Panc1 (cell line): ENCODE measurements at regions not wholly inside any gene's neighbourhood (a gene's known extent, or its start where the extent isn't known, plus 50 kb on each side); places are given as distances from the start of the nearest gene placed in this dataset.

Experiments used
- ATAC-seq: fragments of 200-7000 bp; cut with Tn5 transposase; 2 replicates; pipeline ENCODE4 v1.9.1; 2020; ENCODE audit warnings: mild to moderate bottlenecking, moderate library complexity
- BruUV-seq: library from RNA; stranded (reverse); fragments of 400-500 nt; replicated peaks from 2 replicates; lab custom pipeline; 2021; lab: Mats Ljungman, UMichigan
- CTCF ChIA-PET: fragments of 300-600 bp; sonication (Branson Sonifier 250); formaldehyde crosslinking; loops from one replicate; lab custom pipeline; 2022; ENCODE audit warnings: antibody characterized with exemption; lab: Charles Lee
- POLR2A ChIA-PET: fragments of 300-600 bp; sonication (Branson Sonifier 250); formaldehyde crosslinking; loops from one replicate; lab custom pipeline; 2022; ENCODE audit warnings: antibody characterized with exemption; lab: Charles Lee
- DNase-seq: peaks from one replicate; pipeline ENCODE4 v3.0.0-alpha.2; 2010; ENCODE audit warnings: low read depth, low spot score
- H3K27ac ChIP-seq: 2 replicates; pipeline ENCODE4 v1.5.1; 2011; ENCODE audit warnings: mild to moderate bottlenecking, low read length, inconsistent platforms
- H3K27me3 ChIP-seq: fragments of 200-500 bp; sonication (Bioruptor generic); 2 replicates; pipeline ENCODE4 v1.6.0; 2014; ENCODE audit warnings: low read length, inconsistent platforms; ENCODE audit not compliant: control insufficient read depth, insufficient read depth
- H3K36me3 ChIP-seq: fragments of 200-500 bp; sonication (Bioruptor generic); 2 replicates; pipeline ENCODE4 v1.5.1; 2014; ENCODE audit warnings: inconsistent platforms, mild to moderate bottlenecking, low read length, moderate library complexity; ENCODE audit not compliant: control insufficient read depth, insufficient read depth
- H3K4me1 ChIP-seq: 2 replicates; pipeline ENCODE4 v1.5.1; 2011; ENCODE audit warnings: inconsistent platforms, mild to moderate bottlenecking, low read length, moderate library complexity; ENCODE audit not compliant: control insufficient read depth, insufficient read depth
- H3K4me3 ChIP-seq, 2 experiments: 2 replicates each; pipeline ENCODE4 v1.5.1; 2011 to 2012; ENCODE audit warnings: low read depth in 2 of 2, low read length in 2 of 2, mild to moderate bottlenecking in 2 of 2, inconsistent platforms in 1 of 2, moderate library complexity in 1 of 2
- H3K9me3 ChIP-seq: fragments of 200-500 bp; sonication (Bioruptor generic); 2 replicates; pipeline ENCODE4 v1.5.1; 2014; ENCODE audit warnings: low read depth, mild to moderate bottlenecking, inconsistent platforms, low read length, moderate library complexity; ENCODE audit not compliant: control insufficient read depth, insufficient read depth
- CTCF ChIP-seq: fragments of 450-650 bp; IDR thresholded peaks from 2 replicates; pipeline ENCODE4 v1.5.1; 2017; ENCODE audit warnings: mild to moderate bottlenecking
- POLR2AphosphoS5 ChIP-seq: IDR thresholded peaks from 2 replicates; pipeline ENCODE4 v1.6.1; 2012; ENCODE audit warnings: mild to moderate bottlenecking, low read depth, low read length, moderate library complexity
- REST ChIP-seq, 2 experiments: IDR thresholded peaks; 2 replicates each; pipeline ENCODE4 v1.6.1; 2011 to 2012; ENCODE audit warnings: low read depth in 2 of 2, control low read depth in 1 of 2, low read length in 1 of 2, mild to moderate bottlenecking in 1 of 2, moderate library complexity in 1 of 2; ENCODE audit not compliant: insufficient read depth in 1 of 2
- SIN3A ChIP-seq: IDR thresholded peaks from 2 replicates; pipeline ENCODE4 v1.6.1; 2012; ENCODE audit warnings: low read depth, mild to moderate bottlenecking, low read length, moderate library complexity, borderline replicate concordance; ENCODE audit not compliant: insufficient read depth
- TCF7L2 ChIP-seq: IDR thresholded peaks from 2 replicates; pipeline ENCODE4 v1.6.1; 2011; ENCODE audit warnings: mild to moderate bottlenecking, low read depth, low read length, inconsistent platforms
- in situ Hi-C: cut with HindIII; loops from 2 replicates; pipeline ENCODE4 v1.10.0; 2016; ENCODE audit warnings: low sequenced_read_pairs, low pct_unique_long_range_greater_than_20kb
- intact Hi-C: fragments of 100-400 bp; cut with micrococcal nuclease; formaldehyde crosslinking; loops from one replicate; pipeline ENCODE4 v1.10.0; 2022; ENCODE audit not compliant: unreplicated experiment

DNA sequence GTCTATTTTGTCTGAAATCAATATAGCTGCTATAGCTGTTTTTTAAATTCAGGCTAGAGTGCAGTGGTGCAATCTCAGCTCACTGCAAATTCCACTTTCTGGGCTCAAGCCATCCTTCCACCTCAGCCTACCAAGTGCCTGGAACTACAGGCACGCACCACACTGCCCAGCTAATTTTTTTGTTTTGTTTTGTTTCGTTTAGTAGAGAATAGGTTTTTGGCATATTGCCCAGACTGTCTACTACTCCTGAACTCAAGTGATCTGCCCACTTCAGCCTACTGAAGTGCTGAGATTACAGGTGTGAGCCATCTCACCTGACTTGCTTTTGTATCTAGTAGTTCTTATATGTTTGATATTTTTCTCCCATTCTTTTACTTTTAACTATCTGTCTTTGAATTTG lies 259.7 kb downstream of the CDH19 start:
- ChIA-PET CTCF (no interaction called here), POLR2A (no interaction called here)
- no TSS peak for BruUV-seq
- TF ChIP-seq TCF7L2 (no peak), CTCF (no peak), POLR2AphosphoS5 (no peak), SIN3A (no peak), REST (IDR thresholded peaks at IDR 0.05; ENCODE audit: insufficient read depth in 1 of 2, low read depth in 2 of 2, low read length in 1 of 2) (no peak)
- DNase-seq (no peak), ATAC-seq (no peak)
- in situ Hi-C loops: no loop called here
- Histone ChIP-seq H3K36me3 (no peaks in the 10 kb centered on the region), H3K4me3 (no peak overlapping the region), H3K4me1 (no peaks in the 10 kb centered on the region), H3K27me3 (no peaks in the 10 kb centered on the region), H3K9me3 (no peaks in the 10 kb centered on the region), H3K27ac (no peak overlapping the region)
- intact Hi-C loops: no loop called here

GRCh38 chr18:66342577-66342976 lies 261.3 kb downstream of the CDH19 start:
- H3K27me3 ChIP-seq: no peaks in the 10 kb centered on the region
- in situ Hi-C loops: no loop called here
- DNase-seq (no peak), ATAC-seq (no peak)
- no peak overlapping the region for H3K27ac ChIP-seq
- TF ChIP-seq REST (IDR thresholded peaks at IDR 0.05; ENCODE audit: insufficient read depth in 1 of 2, low read depth in 2 of 2, low read length in 1 of 2) (no peak), SIN3A (no peak), TCF7L2 (no peak), CTCF (no peak), POLR2AphosphoS5 (no peak)
- ChIA-PET POLR2A (no interaction called here), CTCF (no interaction called here)
- no peaks in the 10 kb centered on the region for H3K36me3 ChIP-seq
- intact Hi-C loops: no loop called here
- H3K4me3 ChIP-seq: no peak overlapping the region
- H3K9me3 ChIP-seq: no peaks in the 10 kb centered on the region
- H3K4me1 ChIP-seq: no peaks in the 10 kb centered on the region
- BruUV-seq: no TSS peak
